Ishikawa (cell line): ENCODE measurements at regions not wholly inside any gene's neighbourhood (a gene's known extent, or its start where the extent isn't known, plus 50 kb on each side); places are given as distances from the start of the nearest gene placed in this dataset.

ENCODE experiments used
- CEBPB ChIP-seq: IDR thresholded peaks from 2 replicates; pipeline ENCODE4 v1.6.1; 2012
- CREB1 ChIP-seq: IDR thresholded peaks from 2 replicates; pipeline ENCODE4 v1.6.1; 2012; ENCODE audit warnings: low read depth
- ZBTB7A ChIP-seq: IDR thresholded peaks from 2 replicates; pipeline ENCODE4 v1.6.1; 2012; ENCODE audit warnings: low read depth
- TF ChIP-seq, protein P1 (sequence below): IDR thresholded peaks from 2 replicates; pipeline ENCODE4 v1.6.1; 2012; ENCODE audit warnings: low read depth, mild to moderate bottlenecking

GRCh38 chr1:29651684-29652665 lies 415.7 kb downstream of the PTPRU start:
- TF ChIP-seq ZBTB7A (no peak), CREB1 (no peak), CEBPB (no peak)
- TF ChIP-seq, protein P1, sequence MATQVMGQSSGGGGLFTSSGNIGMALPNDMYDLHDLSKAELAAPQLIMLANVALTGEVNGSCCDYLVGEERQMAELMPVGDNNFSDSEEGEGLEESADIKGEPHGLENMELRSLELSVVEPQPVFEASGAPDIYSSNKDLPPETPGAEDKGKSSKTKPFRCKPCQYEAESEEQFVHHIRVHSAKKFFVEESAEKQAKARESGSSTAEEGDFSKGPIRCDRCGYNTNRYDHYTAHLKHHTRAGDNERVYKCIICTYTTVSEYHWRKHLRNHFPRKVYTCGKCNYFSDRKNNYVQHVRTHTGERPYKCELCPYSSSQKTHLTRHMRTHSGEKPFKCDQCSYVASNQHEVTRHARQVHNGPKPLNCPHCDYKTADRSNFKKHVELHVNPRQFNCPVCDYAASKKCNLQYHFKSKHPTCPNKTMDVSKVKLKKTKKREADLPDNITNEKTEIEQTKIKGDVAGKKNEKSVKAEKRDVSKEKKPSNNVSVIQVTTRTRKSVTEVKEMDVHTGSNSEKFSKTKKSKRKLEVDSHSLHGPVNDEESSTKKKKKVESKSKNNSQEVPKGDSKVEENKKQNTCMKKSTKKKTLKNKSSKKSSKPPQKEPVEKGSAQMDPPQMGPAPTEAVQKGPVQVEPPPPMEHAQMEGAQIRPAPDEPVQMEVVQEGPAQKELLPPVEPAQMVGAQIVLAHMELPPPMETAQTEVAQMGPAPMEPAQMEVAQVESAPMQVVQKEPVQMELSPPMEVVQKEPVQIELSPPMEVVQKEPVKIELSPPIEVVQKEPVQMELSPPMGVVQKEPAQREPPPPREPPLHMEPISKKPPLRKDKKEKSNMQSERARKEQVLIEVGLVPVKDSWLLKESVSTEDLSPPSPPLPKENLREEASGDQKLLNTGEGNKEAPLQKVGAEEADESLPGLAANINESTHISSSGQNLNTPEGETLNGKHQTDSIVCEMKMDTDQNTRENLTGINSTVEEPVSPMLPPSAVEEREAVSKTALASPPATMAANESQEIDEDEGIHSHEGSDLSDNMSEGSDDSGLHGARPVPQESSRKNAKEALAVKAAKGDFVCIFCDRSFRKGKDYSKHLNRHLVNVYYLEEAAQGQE = no peak
